Vagina (tissue), 2 donors: ENCODE measurements at regions not wholly inside any gene's neighbourhood (a gene's known extent, or its start where the extent isn't known, plus 50 kb on each side); places are given as distances from the start of the nearest gene placed in this dataset.
"Not testable (repeated sequence)": the region's sequence is repeated elsewhere in the genome, so short reads cannot be mapped to it uniquely, and the experiment has no call there.

Experiments used
- DNase-seq, 2 donors: peaks; one replicate each; pipeline ENCODE4 v3.0.0-alpha.2; 2017; ENCODE audit errors: extremely low spot score in 2 of 2
- H3K27ac ChIP-seq: fragments of 200-600 bp; sonication (generic); one replicate; pipeline ENCODE4 v1.5.1; 2019
- H3K27me3 ChIP-seq: fragments of 200-600 bp; sonication (generic); one replicate; pipeline ENCODE4 v1.5.1; 2019
- H3K36me3 ChIP-seq, 2 donors: fragments of 200-600 bp; sonication (generic); one replicate each; pipeline ENCODE4 v1.5.1; 2017 to 2019
- H3K4me1 ChIP-seq: fragments of 200-600 bp; sonication (generic); one replicate; pipeline ENCODE4 v1.5.1; 2019
- H3K4me3 ChIP-seq, 2 donors: fragments of 200-600 bp; sonication (generic); 1 replicate in 1 of 2; 2 replicates in 1 of 2; pipeline ENCODE4 v1.5.1; 2016 to 2019
- H3K9me3 ChIP-seq: fragments of 200-600 bp; sonication (generic); one replicate; pipeline ENCODE4 v1.5.1; 2019
- CTCF ChIP-seq, 3 experiments: fragments of 450-650 bp in 2 of 3; fragments of 200-600 bp in 1 of 3; sonication (generic) in 1 of 3; IDR thresholded peaks; one replicate each; pipeline ENCODE4 v1.5.1; 2017 to 2019; ENCODE audit warnings: antibody characterized with exemption in 3 of 3, mild to moderate bottlenecking in 2 of 3, moderate library complexity in 2 of 3
- POLR2A ChIP-seq, 2 donors: fragments of 450-650 bp; IDR thresholded peaks; one replicate each; pipeline ENCODE4 v1.6.1; 2017; ENCODE audit warnings: antibody characterized with exemption in 2 of 2, mild to moderate bottlenecking in 2 of 2, moderate library complexity in 2 of 2
- POLR2AphosphoS5 ChIP-seq, 2 donors: sonication (generic); formaldehyde crosslinking; IDR thresholded peaks; one replicate each; pipeline ENCODE4 v1.9.0; 2017; ENCODE audit warnings: antibody characterized with exemption in 2 of 2, mild to moderate bottlenecking in 2 of 2, low read depth in 1 of 2; ENCODE audit not compliant: insufficient read depth in 1 of 2
- intact Hi-C: fragments of 100-400 bp; cut with DNase I; formaldehyde crosslinking; loops from one replicate; pipeline ENCODE4 v1.15.1; 2023

- no peaks in the 10 kb centered on the region for H3K4me1 ChIP-seq
- H3K4me3 ChIP-seq, result no peak overlapping the region
- no peak for TF ChIP-seq POLR2AphosphoS5 (IDR thresholded peaks at IDR 0.05; ENCODE audit: insufficient read depth in 1 of 2, low read depth in 1 of 2)
- no peak for TF ChIP-seq POLR2A (IDR thresholded peaks at IDR 0.05)
- no peak for TF ChIP-seq CTCF (IDR thresholded peaks at IDR 0.05)
- DNase-seq, result no peak
- intact Hi-C loops, result no loop called here
- H3K9me3 ChIP-seq, result no peaks in the 10 kb centered on the region
- H3K27me3 ChIP-seq, result no peaks in the 10 kb centered on the region
- H3K27ac ChIP-seq, result no peak overlapping the region
- H3K36me3 ChIP-seq, result peaks cover 0 to 57% of the 10 kb centered on the region in 2 donors
Measured at GRCh38 chr9:94449486-94449885, 105.4 kb upstream of the PCAT7 start.

- Histone ChIP-seq H3K9me3 (peaks cover 14% of the 10 kb centered on the region), H3K36me3 (peaks cover 2 to 28% of the 10 kb centered on the region in 2 donors), H3K27me3 (no peaks in the 10 kb centered on the region), H3K4me1 (no peaks in the 10 kb centered on the region), H3K4me3 (no peak overlapping the region), H3K27ac (no peak overlapping the region)
- DNase-seq, result no peak
- TF ChIP-seq POLR2AphosphoS5 (IDR thresholded peaks at IDR 0.05; ENCODE audit: insufficient read depth in 1 of 2, low read depth in 1 of 2) (no peak), CTCF (IDR thresholded peaks at IDR 0.05) (no peak), POLR2A (IDR thresholded peaks at IDR 0.05) (no peak)
- intact Hi-C loops, result no loop called here
Measured at GRCh38 chr9:94464790-94465189, 90.1 kb upstream of the PCAT7 start.

- H3K36me3 ChIP-seq, DNase-seq, H3K4me1 ChIP-seq, H3K27ac ChIP-seq, H3K4me3 ChIP-seq, H3K9me3 ChIP-seq, H3K27me3 ChIP-seq, intact Hi-C loops: not testable (repeated sequence)
Measured at GRCh38 chr9:94472063-94472462, 82.8 kb upstream of the PCAT7 start.

- peaks cover 9% of the 10 kb centered on the region for H3K9me3 ChIP-seq
- intact Hi-C loops, result no loop called here
- H3K27me3 ChIP-seq, result no peaks in the 10 kb centered on the region
- no peak for DNase-seq
- H3K4me1 ChIP-seq, result no peaks in the 10 kb centered on the region
- TF ChIP-seq POLR2AphosphoS5 (IDR thresholded peaks at IDR 0.05; ENCODE audit: insufficient read depth in 1 of 2, low read depth in 1 of 2), result no peak
- TF ChIP-seq CTCF (IDR thresholded peaks at IDR 0.05), result no peak
- TF ChIP-seq POLR2A (IDR thresholded peaks at IDR 0.05), result no peak
- H3K36me3 ChIP-seq, result no peaks in the 10 kb centered on the region
- no peak overlapping the region for H3K27ac ChIP-seq
- H3K4me3 ChIP-seq, result no peak overlapping the region
Measured at GRCh38 chr9:94472806-94473360, 82.0 kb upstream of the PCAT7 start.

- intact Hi-C loops, result no loop called here
- Histone ChIP-seq H3K9me3 (no peaks in the 10 kb centered on the region), H3K4me1 (no peaks in the 10 kb centered on the region), H3K27ac (no peak overlapping the region), H3K4me3 (no peak overlapping the region), H3K36me3 (no peaks in the 10 kb centered on the region), H3K27me3 (no peaks in the 10 kb centered on the region)
- no peak for TF ChIP-seq POLR2AphosphoS5 (IDR thresholded peaks at IDR 0.05; ENCODE audit: insufficient read depth in 1 of 2, low read depth in 1 of 2)
- no peak for TF ChIP-seq CTCF (IDR thresholded peaks at IDR 0.05)
- no peak for TF ChIP-seq POLR2A (IDR thresholded peaks at IDR 0.05)
- no peak for DNase-seq
Measured at GRCh38 chr9:94478755-94479730, 75.8 kb upstream of the PCAT7 start.
